Large intestine (tissue), 3 donors: ENCODE measurements at regions not wholly inside any gene's neighbourhood (a gene's known extent, or its start where the extent isn't known, plus 50 kb on each side); places are given as distances from the start of the nearest gene placed in this dataset.

Experiments used
- DNase-seq, 2 donors: peaks; one replicate each; pipeline versions ENCODE4 v3.0.0 to v3.0.0-alpha.2; 2013
- H3K27ac ChIP-seq: one replicate; pipeline ENCODE4 v1.5.1; 2013; ENCODE audit warnings: low read length
- H3K27me3 ChIP-seq: 2 replicates; pipeline ENCODE4 v1.6.1; 2013; ENCODE audit warnings: low read length; ENCODE audit not compliant: control insufficient read depth, insufficient read depth
- H3K36me3 ChIP-seq: 2 replicates; pipeline ENCODE4 v1.6.1; 2013; ENCODE audit warnings: low read length; ENCODE audit not compliant: control insufficient read depth, insufficient read depth
- H3K4me1 ChIP-seq: one replicate; pipeline ENCODE4 v1.6.1; 2013; ENCODE audit warnings: low read length; ENCODE audit not compliant: control insufficient read depth, insufficient read depth
- H3K4me3 ChIP-seq: one replicate; pipeline ENCODE4 v1.5.1; 2013; ENCODE audit warnings: low read length
- H3K9me3 ChIP-seq: one replicate; pipeline ENCODE4 v1.6.1; 2013; ENCODE audit warnings: mild to moderate bottlenecking, low read depth, low read length, moderate library complexity; ENCODE audit not compliant: control insufficient read depth
- WGBS: methylation state at CpG from one replicate; pipeline ENCODE4 v1.1.5; 2013; ENCODE audit warnings: low lambda C conversion rate; ENCODE audit not compliant: insufficient coverage; 5-methylcytosine and 5-hydroxymethylcytosine counted together

- Histone ChIP-seq H3K27ac (no peak overlapping the region), H3K4me1 (no peaks in the 10 kb centered on the region), H3K9me3 (no peaks in the 10 kb centered on the region), H3K36me3 (no peaks in the 10 kb centered on the region), H3K27me3 (no peaks in the 10 kb centered on the region), H3K4me3 (no peak overlapping the region)
- no peak for DNase-seq
- WGBS = no CpG with 5 or more reads among the region's 4 CpGs
Measured at GRCh38 chr2:118622913-118623312, 224.5 kb downstream of the EN1 start.

DNA sequence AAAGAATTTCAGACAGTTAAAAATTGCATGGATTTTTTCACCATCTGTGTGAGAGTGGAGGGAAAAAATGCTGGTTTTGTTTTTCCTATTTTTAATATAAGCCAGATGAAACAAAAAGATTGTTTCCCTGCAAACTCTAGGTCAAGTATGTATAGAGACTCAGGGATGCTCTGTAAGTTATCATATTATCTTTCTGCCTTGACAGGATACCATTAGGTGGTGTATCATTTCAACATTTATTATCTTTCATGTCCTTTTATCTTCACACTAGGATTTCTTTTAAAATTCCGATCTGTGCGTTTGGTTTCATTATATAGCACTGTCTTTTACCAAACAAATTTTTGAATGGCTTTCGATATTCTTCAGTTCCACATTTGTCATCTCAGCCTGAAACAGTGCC lies 225.3 kb downstream of the EN1 start:
- Histone ChIP-seq H3K27ac (no peak overlapping the region), H3K4me3 (no peak overlapping the region), H3K9me3 (no peaks in the 10 kb centered on the region), H3K27me3 (no peaks in the 10 kb centered on the region), H3K4me1 (no peaks in the 10 kb centered on the region), H3K36me3 (no peaks in the 10 kb centered on the region)
- no peak for DNase-seq
- 69% methylated on average over 2 of the region's 3 CpGs for WGBS

DNA sequence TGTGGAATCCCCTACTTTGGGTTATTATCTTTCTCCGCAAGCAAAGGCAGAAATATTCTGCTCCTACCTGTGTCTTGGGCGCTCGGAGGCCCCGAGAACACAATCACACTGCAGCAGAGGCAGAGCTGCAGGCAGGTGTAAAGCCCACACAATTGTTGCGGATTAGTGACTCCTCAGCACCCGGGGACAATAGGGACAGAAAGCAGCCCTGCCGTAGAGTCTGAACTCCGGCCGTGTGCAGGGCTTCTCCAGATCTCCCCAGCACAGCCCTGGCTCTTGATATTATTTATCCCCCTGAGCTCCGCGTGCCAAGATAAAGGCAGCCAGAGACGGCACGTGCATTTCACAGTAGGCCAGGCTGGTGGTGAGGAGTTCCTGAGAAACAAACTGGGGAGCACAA lies 229.2 kb downstream of the EN1 start:
- no peaks in the 10 kb centered on the region for H3K36me3 ChIP-seq
- H3K27me3 ChIP-seq = no peaks in the 10 kb centered on the region
- H3K27ac ChIP-seq = no peak overlapping the region
- WGBS = no CpG with 5 or more reads among the region's 13 CpGs
- no peak for DNase-seq
- no peak overlapping the region for H3K4me3 ChIP-seq
- peaks cover 16% of the 10 kb centered on the region for H3K4me1 ChIP-seq
- no peaks in the 10 kb centered on the region for H3K9me3 ChIP-seq

DNA sequence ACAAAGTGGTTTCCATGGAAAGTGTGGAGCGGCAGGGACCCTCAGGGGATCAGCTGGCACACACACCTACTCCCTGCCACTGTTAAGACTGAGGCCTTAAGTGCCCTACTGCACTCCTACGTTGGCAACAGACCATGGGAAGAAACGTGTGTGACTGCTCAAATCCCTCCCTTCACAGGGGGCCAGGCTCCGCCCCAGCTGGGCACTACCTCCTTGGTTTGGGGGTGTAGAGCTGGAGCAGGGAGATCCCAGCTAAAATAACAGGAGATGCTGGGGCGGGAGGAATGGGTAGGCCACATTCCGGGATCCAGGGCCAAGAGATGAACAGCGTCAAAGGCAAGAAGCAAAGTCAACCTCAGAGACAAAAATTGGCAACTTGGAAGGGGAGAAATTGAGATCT lies 231.0 kb downstream of the EN1 start:
- Histone ChIP-seq H3K27ac (no peak overlapping the region), H3K9me3 (no peaks in the 10 kb centered on the region), H3K4me3 (no peak overlapping the region), H3K27me3 (no peaks in the 10 kb centered on the region), H3K36me3 (no peaks in the 10 kb centered on the region), H3K4me1 (peaks cover 35% of the 10 kb centered on the region)
- DNase-seq = no peak
- WGBS = 100% methylated on average over 2 of the region's 7 CpGs

GRCh38 chr2:118614841-118615271 lies 232.6 kb downstream of the EN1 start:
- H3K27me3 ChIP-seq = no peaks in the 10 kb centered on the region
- H3K9me3 ChIP-seq = no peaks in the 10 kb centered on the region
- no CpG with 5 or more reads among the region's 8 CpGs for WGBS
- H3K27ac ChIP-seq = peak overlapping the region; percentile 64
- no peaks in the 10 kb centered on the region for H3K36me3 ChIP-seq
- DNase-seq = peak in 1 of 2 donors; percentile 65
- H3K4me3 ChIP-seq = no peak overlapping the region
- H3K4me1 ChIP-seq = peaks cover 38% of the 10 kb centered on the region

- no CpG with 5 or more reads among the region's 2 CpGs for WGBS
- Histone ChIP-seq H3K4me1 (peaks cover 38% of the 10 kb centered on the region), H3K4me3 (no peak overlapping the region), H3K9me3 (no peaks in the 10 kb centered on the region), H3K27me3 (no peaks in the 10 kb centered on the region), H3K27ac (peak overlapping the region; percentile 64), H3K36me3 (no peaks in the 10 kb centered on the region)
- DNase-seq = peak; percentile 74 to 85
Measured at GRCh38 chr2:118613737-118614136, 233.7 kb downstream of the EN1 start.

- Histone ChIP-seq H3K27ac (peak overlapping the region; percentile 44), H3K27me3 (no peaks in the 10 kb centered on the region), H3K4me3 (no peak overlapping the region), H3K9me3 (no peaks in the 10 kb centered on the region), H3K4me1 (peaks cover 41% of the 10 kb centered on the region), H3K36me3 (no peaks in the 10 kb centered on the region)
- peak; percentile 43 to 57 for DNase-seq
- WGBS = no CpG with 5 or more reads among the region's 2 CpGs
Measured at GRCh38 chr2:118611691-118612090, 235.8 kb downstream of the EN1 start.

DNA sequence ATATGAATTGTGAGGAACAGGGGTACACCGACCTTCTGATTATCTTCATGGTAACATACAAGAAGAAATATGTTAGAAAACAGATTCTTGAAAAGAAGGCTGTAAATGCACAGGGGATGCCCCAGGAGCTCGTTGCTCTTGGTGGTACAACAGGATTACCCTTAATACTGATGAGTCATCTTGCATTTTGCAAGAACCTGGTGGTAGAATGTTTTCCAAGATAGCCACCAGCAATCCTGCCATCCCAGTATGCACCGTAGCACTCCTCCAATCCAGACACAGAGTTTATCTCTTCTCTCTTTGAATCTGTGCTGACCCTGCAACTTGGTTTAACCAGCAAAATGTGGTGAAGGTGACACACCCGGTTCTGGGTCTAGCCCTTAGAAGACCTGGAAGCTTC lies 238.3 kb downstream of the EN1 start:
- Histone ChIP-seq H3K36me3 (no peaks in the 10 kb centered on the region), H3K27me3 (no peaks in the 10 kb centered on the region), H3K4me3 (no peak overlapping the region), H3K27ac (no peak overlapping the region), H3K4me1 (peaks cover 41% of the 10 kb centered on the region), H3K9me3 (no peaks in the 10 kb centered on the region)
- DNase-seq = peak in 1 of 2 donors; percentile 47
- 71% methylated on average over 1 of the region's 4 CpGs for WGBS

DNA sequence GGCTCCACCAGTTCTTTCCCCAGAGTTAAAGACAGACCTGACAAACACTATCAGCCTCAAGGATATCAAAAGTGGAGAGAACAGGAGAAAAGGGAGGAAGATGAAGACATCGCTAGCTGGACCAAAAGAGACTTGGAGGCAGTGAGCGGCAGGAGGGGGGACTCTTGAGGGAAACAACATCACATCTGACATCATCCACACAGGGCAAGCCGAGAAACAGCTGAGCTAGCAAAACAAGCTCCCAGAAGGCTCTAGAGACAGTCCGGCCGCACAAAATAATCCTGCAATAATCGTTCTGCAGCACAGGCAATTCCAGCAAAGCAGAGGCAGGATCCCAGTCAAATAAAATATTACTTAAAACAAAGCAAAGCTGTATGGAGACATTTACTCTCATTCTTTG lies 239.8 kb downstream of the EN1 start:
- DNase-seq = no peak
- H3K27me3 ChIP-seq = no peaks in the 10 kb centered on the region
- peaks cover 41% of the 10 kb centered on the region for H3K4me1 ChIP-seq
- no peak overlapping the region for H3K27ac ChIP-seq
- 100% methylated on average over 2 of the region's 6 CpGs for WGBS
- H3K9me3 ChIP-seq = no peaks in the 10 kb centered on the region
- H3K4me3 ChIP-seq = no peak overlapping the region
- no peaks in the 10 kb centered on the region for H3K36me3 ChIP-seq

DNA sequence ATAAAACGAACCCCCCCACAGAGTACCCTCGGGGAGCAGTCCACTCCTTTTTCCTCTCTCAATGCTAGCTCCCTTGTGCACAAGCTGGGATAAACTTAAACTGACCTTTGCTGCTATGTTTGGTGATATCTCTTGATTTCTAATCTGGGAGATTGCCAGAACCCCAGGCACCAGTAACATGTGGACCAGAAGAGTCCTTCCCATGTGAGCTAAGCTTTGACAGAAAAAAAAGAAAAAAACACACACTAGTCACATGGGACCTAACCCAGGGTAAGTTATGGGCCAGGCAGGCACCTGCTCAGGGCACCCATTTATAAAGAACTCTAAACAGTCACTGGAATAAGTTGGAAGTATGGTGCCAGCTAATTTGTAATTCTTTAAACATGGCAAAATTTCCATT lies 242.6 kb downstream of the EN1 start:
- Histone ChIP-seq H3K4me1 (peaks cover 25% of the 10 kb centered on the region), H3K27ac (peak overlapping the region; percentile 77), H3K9me3 (no peaks in the 10 kb centered on the region), H3K4me3 (no peak overlapping the region), H3K27me3 (no peaks in the 10 kb centered on the region), H3K36me3 (no peaks in the 10 kb centered on the region)
- DNase-seq = peak; percentile 48 to 75
- no CpG with 5 or more reads among the region's 2 CpGs for WGBS

DNA sequence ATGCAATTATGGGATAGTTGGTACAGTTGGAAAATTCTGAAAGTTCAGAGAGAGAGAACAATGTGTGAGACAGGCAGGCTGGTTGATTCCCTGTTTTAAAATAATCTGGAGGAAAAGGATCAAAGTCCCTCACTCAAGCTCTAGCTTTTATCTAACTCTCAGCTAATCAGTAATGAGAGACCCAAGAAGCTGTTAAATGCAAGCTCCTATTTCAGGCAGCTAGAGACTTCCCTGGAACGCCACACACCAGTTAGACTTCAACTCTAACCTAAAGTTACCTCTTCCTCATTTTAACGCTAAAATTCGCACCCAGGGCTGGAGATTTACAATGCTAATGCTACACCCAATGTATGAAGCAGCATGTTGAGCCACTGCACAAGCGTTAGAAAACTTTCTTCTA lies 243.1 kb downstream of the EN1 start:
- Histone ChIP-seq H3K27ac (peak overlapping the region; percentile 77), H3K36me3 (no peaks in the 10 kb centered on the region), H3K9me3 (no peaks in the 10 kb centered on the region), H3K4me1 (peaks cover 25% of the 10 kb centered on the region), H3K4me3 (no peak overlapping the region), H3K27me3 (no peaks in the 10 kb centered on the region)
- WGBS = no CpG with 5 or more reads among the region's 4 CpGs
- peak; percentile 56 to 81 for DNase-seq
